BJ (cell line): ENCODE measurements at regions not wholly inside any gene's neighbourhood (a gene's known extent, or its start where the extent isn't known, plus 50 kb on each side); places are given as distances from the start of the nearest gene placed in this dataset.
"Not testable (repeated sequence)": the region's sequence is repeated elsewhere in the genome, so short reads cannot be mapped to it uniquely, and the experiment has no call there.

Source experiments
- CTCF ChIA-PET: fragments of 350-600 bp; formaldehyde crosslinking; extraction: SDS; loops from one replicate; lab custom pipeline; 2021; ENCODE audit warnings: antibody characterized with exemption, inconsistent platforms; lab: Yijun Ruan, JAX
- POLR2A ChIA-PET: fragments of 300-600 bp; sonication (Branson Sonifier 250); formaldehyde crosslinking; extraction: SDS; loops from one replicate; lab custom pipeline; 2021; ENCODE audit warnings: antibody characterized with exemption; lab: Charles Lee
- DNase-seq: peaks from one replicate; pipeline ENCODE4 v3.0.0-alpha.2; 2011; ENCODE audit warnings: low read depth
- H3K27me3 ChIP-seq: 2 replicates; pipeline ENCODE4 v1.6.0; 2011; ENCODE audit warnings: low read length; ENCODE audit not compliant: control insufficient read depth, insufficient read depth
- H3K36me3 ChIP-seq: 2 replicates; pipeline ENCODE4 v1.5.1; 2011; ENCODE audit warnings: low read length; ENCODE audit not compliant: control insufficient read depth, insufficient read depth
- H3K4me3 ChIP-seq: 2 replicates; pipeline ENCODE4 v1.5.1; 2011; ENCODE audit warnings: low read depth, mild to moderate bottlenecking, control low read depth, low read length
- CTCF ChIP-seq: IDR thresholded peaks from 2 replicates; pipeline ENCODE4 v1.5.1; 2011; ENCODE audit warnings: low read depth, mild to moderate bottlenecking, control low read depth, inconsistent platforms, low read length, moderate library complexity; ENCODE audit not compliant: insufficient read depth

GRCh38 chr4:188383180-188383579 lies 243.9 kb downstream of the TRIML1 start:
- Histone ChIP-seq H3K4me3 (no peak overlapping the region), H3K36me3 (no peaks in the 10 kb centered on the region), H3K27me3 (no peaks in the 10 kb centered on the region)
- ChIA-PET CTCF (interaction anchor here (0.5 kb wide), 1 partner anchor 606 kb away, joined by 3 read pairs; no protein-coding TSS in a partner anchor), POLR2A (no interaction called here)
- TF ChIP-seq CTCF, result no peak
- no peak for DNase-seq

GRCh38 chr4:188387179-188387791 lies 248.0 kb downstream of the TRIML1 start:
- POLR2A ChIA-PET, result no interaction called here
- CTCF ChIA-PET, result no interaction called here
- Histone ChIP-seq H3K27me3 (no peaks in the 10 kb centered on the region), H3K36me3 (no peaks in the 10 kb centered on the region), H3K4me3 (no peak overlapping the region)
- no peak for DNase-seq
- no peak for TF ChIP-seq CTCF

DNA sequence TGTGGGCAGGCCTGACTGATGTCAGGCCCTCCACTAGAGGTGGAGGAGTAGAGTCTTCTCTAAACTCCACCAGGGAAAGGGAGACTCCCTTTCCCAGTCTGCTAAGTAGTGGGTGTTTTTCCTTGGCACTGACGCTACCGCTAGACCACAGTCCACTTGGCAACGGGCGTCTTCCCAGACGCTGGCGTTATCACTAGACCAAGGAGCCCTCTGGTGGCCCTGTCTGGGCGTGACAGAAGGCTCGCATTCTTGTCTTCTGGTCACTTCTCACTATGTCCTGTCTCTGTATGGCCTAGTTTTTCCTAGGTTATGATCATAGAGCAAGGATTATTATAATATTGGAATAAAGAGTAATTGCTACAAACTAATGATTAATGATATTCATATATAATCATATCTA lies 252.1 kb downstream of the TRIML1 start:
- H3K27me3 ChIP-seq, DNase-seq, H3K36me3 ChIP-seq, POLR2A ChIA-PET, CTCF ChIA-PET, H3K4me3 ChIP-seq: not testable (repeated sequence)

DNA sequence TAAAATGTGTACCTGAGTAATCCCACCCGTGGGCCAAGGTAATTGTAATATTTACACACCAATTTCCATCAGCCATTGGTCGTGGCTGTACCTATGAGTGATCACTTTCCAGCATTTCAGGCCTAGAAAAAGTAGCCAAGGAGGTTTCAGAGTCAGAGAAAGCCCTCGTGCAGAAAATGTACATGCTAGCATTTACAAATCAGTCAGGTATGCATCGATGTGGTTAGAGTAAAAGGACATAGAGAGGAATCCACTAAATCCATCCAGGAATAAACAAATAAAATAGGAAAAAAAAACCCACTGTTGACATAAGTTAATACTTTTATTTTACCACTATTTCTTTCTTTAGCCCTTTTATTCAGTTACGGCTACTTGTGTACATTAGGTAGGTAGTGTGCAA lies 256.8 kb downstream of the TRIML1 start:
- no peak overlapping the region for H3K4me3 ChIP-seq
- POLR2A ChIA-PET, result no interaction called here
- no peak for DNase-seq
- no peaks in the 10 kb centered on the region for H3K36me3 ChIP-seq
- CTCF ChIA-PET, result no interaction called here
- no peak for TF ChIP-seq CTCF
- H3K27me3 ChIP-seq, result no peaks in the 10 kb centered on the region

DNA sequence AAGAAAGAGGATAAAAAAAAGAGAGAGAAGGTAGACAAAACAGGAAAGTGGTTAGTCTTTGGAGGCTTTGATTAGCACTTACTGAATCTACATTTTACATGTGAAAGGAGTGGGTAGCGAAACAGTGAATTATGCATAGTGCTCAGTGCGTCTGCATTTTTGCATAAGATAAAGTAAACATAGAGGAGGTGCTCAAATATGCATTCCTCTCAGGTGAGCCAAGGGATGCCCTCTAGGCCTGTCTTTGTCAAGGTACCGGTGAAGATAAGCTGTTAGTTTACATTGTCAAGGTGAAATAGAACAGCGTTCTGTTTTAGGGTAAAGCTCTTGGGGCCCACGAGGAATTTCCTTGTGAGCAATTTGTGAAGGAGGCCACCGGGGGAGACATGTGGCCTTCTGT lies 260.6 kb downstream of the TRIML1 start:
- ChIA-PET POLR2A (no interaction called here), CTCF (no interaction called here)
- H3K36me3 ChIP-seq, result no peaks in the 10 kb centered on the region
- no peak for TF ChIP-seq CTCF
- DNase-seq, result no peak
- H3K27me3 ChIP-seq, result no peaks in the 10 kb centered on the region
- H3K4me3 ChIP-seq, result no peak overlapping the region

- Histone ChIP-seq H3K36me3 (no peaks in the 10 kb centered on the region), H3K4me3 (no peak overlapping the region), H3K27me3 (no peaks in the 10 kb centered on the region)
- no peak for DNase-seq
- ChIA-PET POLR2A (no interaction called here), CTCF (no interaction called here)
- TF ChIP-seq CTCF, result no peak
These were observed 261.2 kb downstream of the TRIML1 start for GRCh38 chr4:188400451-188400850.
